Bronchial epithelial cell (primary cell): ENCODE measurements at regions not wholly inside any gene's neighbourhood (a gene's known extent, or its start where the extent isn't known, plus 50 kb on each side); places are given as distances from the start of the nearest gene placed in this dataset.
"Not testable (repeated sequence)": the region's sequence is repeated elsewhere in the genome, so short reads cannot be mapped to it uniquely, and the experiment has no call there.

Source experiments
- DNase-seq: peaks from one replicate; pipeline ENCODE4 v3.0.0-alpha.2; 2010; ENCODE audit warnings: low read depth
- FAIRE-seq: peaks from 2 replicates; lab custom pipeline; 2011; peaks lifted over from hg19 to GRCh38; lab: Jason Lieb, UNC
- H3K27me3 ChIP-seq: 2 replicates; pipeline ENCODE4 v1.5.1; 2011; ENCODE audit warnings: low read length; ENCODE audit not compliant: control insufficient read depth, insufficient read depth
- H3K36me3 ChIP-seq: 2 replicates; pipeline ENCODE4 v1.5.1; 2011; ENCODE audit warnings: low read length; ENCODE audit not compliant: control insufficient read depth, insufficient read depth
- H3K4me3 ChIP-seq: 2 replicates; pipeline ENCODE4 v1.5.1; 2011; ENCODE audit warnings: mild to moderate bottlenecking, low read depth, low read length, control low read depth
- CTCF ChIP-seq: IDR thresholded peaks from 2 replicates; pipeline ENCODE4 v1.5.1; 2011; ENCODE audit warnings: mild to moderate bottlenecking, moderate library complexity, low read length, control low read depth, inconsistent platforms; ENCODE audit not compliant: insufficient read depth, severe bottlenecking

GRCh38 chr15:28789401-28790114 is 58.9 kb downstream of the GOLGA6L7 start:
- DNase-seq, FAIRE-seq, H3K4me3 ChIP-seq, H3K27me3 ChIP-seq, H3K36me3 ChIP-seq: not testable (repeated sequence)

- H3K27me3 ChIP-seq, H3K36me3 ChIP-seq, FAIRE-seq, H3K4me3 ChIP-seq, DNase-seq: not testable (repeated sequence)
These were observed 59.6 kb downstream of the GOLGA6L7 start for GRCh38 chr15:28788649-28789400.

GRCh38 chr15:28788176-28788575 is 60.3 kb downstream of the GOLGA6L7 start:
- H3K27me3 ChIP-seq, H3K4me3 ChIP-seq, H3K36me3 ChIP-seq, DNase-seq, FAIRE-seq: not testable (repeated sequence)

- FAIRE-seq (no peak), DNase-seq (peak; percentile 1)
- Histone ChIP-seq H3K4me3 (no peak overlapping the region), H3K27me3 (peaks cover 2% of the 10 kb centered on the region), H3K36me3 (no peaks in the 10 kb centered on the region)
- no peak for TF ChIP-seq CTCF
These were observed 61.9 kb downstream of the GOLGA6L7 start for GRCh38 chr15:28786521-28786920.

GRCh38 chr15:28784347-28785163 is 63.9 kb downstream of the GOLGA6L7 start:
- not testable (repeated sequence) for FAIRE-seq, H3K27me3 ChIP-seq, H3K4me3 ChIP-seq, H3K36me3 ChIP-seq, DNase-seq

GRCh38 chr15:28783873-28784272 is 64.6 kb downstream of the GOLGA6L7 start:
- H3K4me3 ChIP-seq: no peak overlapping the region
- FAIRE-seq (no peak), DNase-seq (no peak)
- no peaks in the 10 kb centered on the region for H3K36me3 ChIP-seq
- no peaks in the 10 kb centered on the region for H3K27me3 ChIP-seq
- TF ChIP-seq CTCF: no peak

- no peaks in the 10 kb centered on the region for H3K27me3 ChIP-seq
- H3K4me3 ChIP-seq: no peak overlapping the region
- FAIRE-seq (no peak), DNase-seq (no peak)
- TF ChIP-seq CTCF: no peak
- H3K36me3 ChIP-seq: no peaks in the 10 kb centered on the region
These were observed 65.0 kb downstream of the GOLGA6L7 start for GRCh38 chr15:28783466-28783865.

GRCh38 chr15:28778397-28778796 is 66.2 kb upstream of the GOLGA8M start:
- not testable (repeated sequence) for FAIRE-seq, H3K4me3 ChIP-seq, H3K27me3 ChIP-seq, H3K36me3 ChIP-seq, DNase-seq

- not testable (repeated sequence) for FAIRE-seq, H3K27me3 ChIP-seq, DNase-seq, H3K36me3 ChIP-seq, H3K4me3 ChIP-seq
These were observed 60.6 kb upstream of the GOLGA8M start for GRCh38 chr15:28772857-28773256.
